Testis (tissue), 2 donors: ENCODE measurements at regions not wholly inside any gene's neighbourhood (a gene's known extent, or its start where the extent isn't known, plus 50 kb on each side); places are given as distances from the start of the nearest gene placed in this dataset.
"Not testable (repeated sequence)": the region's sequence is repeated elsewhere in the genome, so short reads cannot be mapped to it uniquely, and the experiment has no call there.

Experiments
- DNase-seq: peaks from one replicate; pipeline ENCODE4 v3.0.0-alpha.2; 2019
- H3K27ac ChIP-seq, 2 donors: fragments of 200-600 bp; sonication (generic); one replicate each; pipeline ENCODE4 v1.5.1; 2019
- H3K27me3 ChIP-seq: fragments of 200-600 bp; sonication (generic); one replicate; pipeline ENCODE4 v1.5.1; 2019
- H3K36me3 ChIP-seq: fragments of 200-600 bp; sonication (generic); one replicate; pipeline ENCODE4 v1.5.1; 2017; ENCODE audit warnings: low read depth; ENCODE audit errors: missing control alignments
- H3K4me1 ChIP-seq: fragments of 200-600 bp; sonication (generic); one replicate; pipeline ENCODE4 v1.5.1; 2019
- H3K4me3 ChIP-seq, 2 donors: fragments of 200-600 bp; sonication (generic); one replicate each; pipeline ENCODE4 v1.5.1; 2017 to 2019
- H3K9me3 ChIP-seq: fragments of 200-600 bp; sonication (generic); one replicate; pipeline ENCODE4 v1.5.1; 2017
- WGBS, 2 donors: methylation state at CpG; one replicate each; pipeline ENCODE4 v1.1.5; 2018; 5-methylcytosine and 5-hydroxymethylcytosine counted together
- intact Hi-C: fragments of 100-400 bp; cut with DNase I; formaldehyde crosslinking; loops from one replicate; pipeline ENCODE4 v1.15.1; 2023; ENCODE audit warnings: low total_unique reads

DNA sequence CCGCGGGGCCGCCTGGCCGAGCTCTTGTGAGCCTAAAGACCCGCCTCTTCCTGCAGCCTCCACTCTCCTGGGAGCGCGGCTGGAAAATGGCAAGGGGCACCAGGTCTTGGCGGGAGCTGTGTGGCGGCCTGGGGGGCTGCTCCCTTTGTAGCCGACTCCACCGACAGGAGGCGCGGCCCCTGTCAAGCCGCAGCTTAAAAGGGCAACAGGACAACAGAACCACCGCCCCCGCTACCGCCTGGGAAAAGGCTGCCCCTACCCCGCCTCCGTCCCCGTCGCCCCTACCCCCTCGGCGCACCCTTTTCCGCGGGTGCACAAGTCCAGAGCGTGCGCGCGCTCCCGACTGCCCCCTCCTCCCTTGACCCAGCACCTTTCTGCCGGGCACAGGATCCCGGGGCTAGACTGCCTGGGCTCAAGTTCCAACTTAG is 60.3 kb downstream of the GOLGA8K start:
- intact Hi-C loops, H3K27me3 ChIP-seq, H3K4me3 ChIP-seq, H3K27ac ChIP-seq, H3K4me1 ChIP-seq, H3K9me3 ChIP-seq, H3K36me3 ChIP-seq: not testable (repeated sequence)
- peak; percentile 13 for DNase-seq
- no CpG with 5 or more reads among the region's 32 CpGs for WGBS, 2 donors

DNA sequence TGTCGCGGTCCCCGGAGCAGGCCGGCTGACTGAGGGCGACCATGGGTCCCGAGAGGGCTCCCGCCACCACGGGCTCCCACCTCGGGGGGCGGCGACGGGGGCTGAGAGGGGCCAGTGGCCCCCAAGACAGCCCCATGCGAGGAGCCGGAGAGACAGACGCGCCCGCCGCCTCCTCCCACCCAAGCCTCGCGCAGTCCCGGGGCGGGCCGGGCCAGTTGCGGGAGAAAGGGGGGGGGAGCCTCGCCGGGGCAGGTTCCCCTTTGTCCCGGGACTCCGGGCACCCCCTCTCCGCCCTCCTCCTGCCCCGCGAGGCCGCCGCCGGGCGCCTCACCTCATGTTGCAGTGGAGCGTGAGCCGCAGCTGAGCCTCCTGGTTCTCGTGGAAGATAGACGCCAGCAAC is 60.8 kb downstream of the GOLGA8K start:
- H3K4me3 ChIP-seq, H3K36me3 ChIP-seq, H3K27ac ChIP-seq, H3K27me3 ChIP-seq, DNase-seq, intact Hi-C loops, H3K9me3 ChIP-seq, H3K4me1 ChIP-seq: not testable (repeated sequence)
- no CpG with 5 or more reads among the region's 39 CpGs for WGBS, 2 donors

DNA sequence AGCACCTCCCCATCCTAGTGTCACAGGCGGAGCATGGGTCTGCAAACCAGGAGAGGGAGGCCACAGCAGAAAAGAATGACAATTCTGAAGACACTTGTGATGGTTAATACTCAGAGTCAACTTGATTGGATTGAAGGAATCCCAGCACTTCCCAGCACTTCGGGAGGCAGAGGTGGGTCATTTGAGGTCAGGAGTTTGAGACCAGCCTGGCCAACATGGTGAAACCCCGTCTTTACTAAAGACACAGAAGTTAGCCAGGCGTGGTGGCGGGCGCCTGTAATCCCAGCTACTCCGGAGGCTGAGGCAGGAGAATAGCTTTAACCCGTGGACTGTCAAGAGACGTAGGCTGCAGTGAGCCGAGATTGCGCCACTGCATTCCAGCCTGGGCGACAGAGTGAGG is 61.6 kb downstream of the GOLGA8K start:
- H3K4me1 ChIP-seq, H3K27ac ChIP-seq, H3K9me3 ChIP-seq, H3K36me3 ChIP-seq, H3K27me3 ChIP-seq, intact Hi-C loops, H3K4me3 ChIP-seq, DNase-seq: not testable (repeated sequence)
- 38 to 53% methylated on average over 3 to 10 of the region's 12 CpGs for WGBS, 2 donors

DNA sequence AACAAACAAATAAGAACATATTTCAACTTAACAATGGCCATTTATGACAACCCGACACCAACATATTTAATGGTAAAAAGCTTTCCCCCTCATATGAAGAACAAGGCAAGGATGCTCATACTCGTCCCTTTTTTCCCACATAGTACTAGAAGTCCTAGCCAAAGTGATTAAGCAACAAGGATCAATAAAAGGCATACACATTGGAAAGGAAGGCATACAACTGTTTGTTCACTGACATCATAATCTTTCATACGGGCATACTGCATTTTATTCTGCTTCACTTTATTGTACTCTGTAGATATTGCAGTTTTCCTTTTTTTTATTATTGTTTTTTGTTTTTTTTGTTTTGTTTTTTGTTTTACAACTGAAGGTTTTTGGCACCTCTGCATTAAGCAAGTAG is 66.3 kb downstream of the GOLGA8K start:
- H3K27me3 ChIP-seq, DNase-seq, H3K9me3 ChIP-seq, H3K36me3 ChIP-seq, H3K4me3 ChIP-seq, intact Hi-C loops, H3K27ac ChIP-seq, H3K4me1 ChIP-seq: not testable (repeated sequence)
- WGBS, 2 donors = 71 to 89% methylated on average over 1 of the region's 3 CpGs

DNA sequence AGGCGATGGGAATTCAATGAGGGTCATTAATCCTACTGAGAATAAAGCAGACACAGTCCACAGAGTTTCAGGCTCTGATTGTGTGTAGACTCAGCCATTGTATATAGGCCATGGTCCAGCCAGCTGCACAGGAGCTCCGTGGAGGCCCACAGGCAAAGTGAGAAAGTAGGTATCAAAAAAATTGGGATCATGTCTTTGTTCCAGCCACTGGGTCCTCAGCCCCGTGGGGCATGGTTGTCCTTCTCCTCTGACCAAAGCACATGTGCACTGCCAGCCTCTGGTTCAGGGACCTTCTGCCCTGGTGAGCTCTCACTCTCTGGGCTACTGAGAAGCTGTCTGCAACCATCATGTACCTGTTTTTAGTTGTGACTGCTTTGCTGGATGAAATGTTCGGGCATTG is 79.7 kb downstream of the GOLGA8K start:
- H3K4me1 ChIP-seq, H3K27me3 ChIP-seq, H3K27ac ChIP-seq, DNase-seq, intact Hi-C loops, H3K36me3 ChIP-seq, H3K9me3 ChIP-seq, H3K4me3 ChIP-seq: not testable (repeated sequence)
- 94 to 96% methylated on average over 2 to 3 of the region's 4 CpGs for WGBS, 2 donors

DNA sequence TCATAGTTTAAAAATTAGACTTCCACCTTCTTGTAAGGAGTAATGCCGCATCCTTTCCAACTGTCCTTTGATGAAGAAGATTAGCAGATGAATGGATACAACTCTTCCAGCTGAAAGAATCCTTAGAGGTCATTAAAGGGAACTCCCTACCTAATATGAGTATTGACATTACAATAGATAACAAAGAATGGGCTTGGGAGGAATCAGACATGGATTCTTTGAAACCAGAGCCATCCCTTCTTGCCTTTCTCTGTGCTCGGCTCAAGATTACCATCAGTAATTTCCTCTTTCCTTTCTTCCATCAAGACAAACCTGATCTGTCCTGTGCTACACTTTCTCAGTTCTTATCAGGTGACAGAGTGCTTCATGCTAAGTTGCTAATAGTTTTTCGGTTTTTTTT is 83.8 kb downstream of the GOLGA8K start:
- 59 to 85% methylated on average over 2 of the region's 3 CpGs for WGBS, 2 donors
- H3K27me3 ChIP-seq, H3K27ac ChIP-seq, DNase-seq, H3K4me1 ChIP-seq, intact Hi-C loops, H3K9me3 ChIP-seq, H3K4me3 ChIP-seq, H3K36me3 ChIP-seq: not testable (repeated sequence)

DNA sequence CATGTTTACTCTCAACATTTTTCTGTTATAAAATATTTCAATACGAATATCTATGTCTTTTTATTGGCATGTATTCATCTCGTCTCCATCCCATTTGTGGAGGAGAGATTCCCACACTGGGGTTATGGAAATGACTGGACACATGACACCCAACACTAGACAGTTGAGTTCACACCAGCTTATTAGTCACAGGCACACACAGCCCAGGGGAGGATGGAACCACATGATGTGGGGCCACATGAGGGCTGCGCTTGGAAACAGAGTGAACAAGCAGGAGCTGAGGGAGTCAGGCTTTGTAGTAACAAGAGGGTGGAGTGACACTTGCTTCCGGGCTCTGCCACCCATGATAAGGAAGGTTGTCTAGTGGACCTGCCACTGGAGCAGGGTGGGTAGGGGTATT is 86.6 kb downstream of the GOLGA8K start:
- no CpG with 5 or more reads among the region's 4 CpGs for WGBS, 2 donors
- intact Hi-C loops = not testable (repeated sequence)

DNA sequence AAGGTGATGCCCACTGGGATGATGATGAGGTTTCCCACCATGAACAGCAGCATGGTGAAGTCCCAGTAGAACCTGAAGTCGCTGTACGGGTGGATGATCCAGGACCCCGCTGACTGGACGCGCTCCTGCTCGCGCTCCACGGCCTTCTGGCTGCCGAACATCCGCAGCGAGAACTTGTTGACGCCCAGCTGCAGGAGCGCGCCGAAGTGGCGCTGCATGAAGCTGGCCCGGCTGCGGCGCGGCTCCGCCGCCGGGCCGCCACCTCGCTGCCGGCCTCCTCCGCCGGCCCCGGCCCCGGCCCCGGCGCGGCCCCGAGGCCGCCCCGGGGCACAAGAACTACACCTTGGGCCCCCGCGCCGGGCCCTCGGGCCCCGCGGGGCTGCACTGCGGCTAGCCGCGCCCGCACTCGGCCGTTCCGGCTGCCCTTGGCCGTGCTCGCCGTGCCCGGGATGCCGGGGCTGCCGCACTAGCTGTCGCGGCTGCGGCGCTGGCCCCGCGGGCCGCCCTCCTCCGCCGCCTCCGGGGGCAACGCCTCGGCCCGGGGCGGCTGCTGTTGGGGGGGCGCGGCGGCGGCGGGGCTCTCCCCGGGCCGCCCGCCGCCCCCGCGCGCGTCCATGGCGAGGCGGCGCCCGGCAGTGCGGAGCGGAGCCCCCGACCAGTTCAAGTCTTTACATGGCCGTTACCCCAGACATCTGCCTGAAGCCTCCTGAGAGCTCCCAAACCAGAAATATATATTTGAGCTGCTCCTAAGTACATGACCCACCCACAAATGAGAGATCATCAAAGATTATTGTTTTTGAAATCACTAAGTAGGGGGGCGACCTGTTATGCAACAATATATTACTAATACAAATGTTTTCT is 87.8 kb downstream of the GOLGA8K start:
- H3K27ac ChIP-seq, H3K4me1 ChIP-seq, H3K9me3 ChIP-seq, H3K27me3 ChIP-seq, DNase-seq, intact Hi-C loops, H3K4me3 ChIP-seq, H3K36me3 ChIP-seq: not testable (repeated sequence)
- WGBS, 2 donors = 0% methylated on average over 4 of the region's 91 CpGs; no CpG with 5 or more reads in 1 of the 2 donors

More for the DNA sequence above, 86.6 kb downstream of the GOLGA8K start:
- H3K4me3 ChIP-seq, H3K4me1 ChIP-seq, H3K27me3 ChIP-seq, H3K9me3 ChIP-seq, H3K36me3 ChIP-seq, H3K27ac ChIP-seq, DNase-seq: not testable (repeated sequence)

DNA sequence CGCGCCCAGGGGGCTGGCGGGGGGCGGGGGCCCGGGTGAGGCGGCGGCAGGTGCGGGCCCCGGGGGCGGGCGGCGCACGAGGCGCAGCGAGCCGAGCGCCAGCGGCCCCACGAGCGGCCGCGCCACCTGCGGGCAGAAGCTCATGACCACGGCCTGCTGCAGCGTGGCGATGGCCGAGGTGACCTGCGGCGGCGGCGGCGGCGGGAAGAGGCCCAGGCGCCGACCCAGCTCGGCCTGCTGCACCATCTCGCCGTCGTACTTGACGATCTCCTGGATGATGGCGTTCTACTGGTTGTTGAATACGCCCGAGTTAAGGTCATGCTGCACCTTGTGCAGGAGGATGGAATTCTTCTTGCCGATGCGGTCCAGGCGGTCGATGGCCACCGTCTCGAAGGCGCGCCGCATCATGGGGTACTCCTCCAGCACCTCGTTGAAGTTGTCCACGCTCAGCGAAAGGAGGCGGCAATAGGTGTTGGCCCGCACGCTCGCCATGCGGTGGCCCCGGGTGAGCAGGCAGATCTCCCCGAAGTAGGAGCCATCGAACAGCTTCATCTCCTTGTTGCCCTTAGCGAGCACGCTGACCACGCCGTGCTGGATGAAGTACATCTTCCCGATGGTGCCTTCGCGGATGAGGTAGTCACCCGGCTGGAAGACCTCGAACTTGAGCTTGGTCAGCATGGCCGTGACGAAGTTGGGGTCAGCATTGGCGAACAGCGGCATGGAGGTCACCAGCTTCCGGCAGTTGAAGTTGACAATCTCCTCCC is 89.5 kb downstream of the GOLGA8K start:
- H3K36me3 ChIP-seq, intact Hi-C loops, H3K4me1 ChIP-seq, DNase-seq, H3K27ac ChIP-seq, H3K9me3 ChIP-seq, H3K4me3 ChIP-seq, H3K27me3 ChIP-seq: not testable (repeated sequence)
- WGBS, 2 donors = no CpG with 5 or more reads among the region's 77 CpGs

DNA sequence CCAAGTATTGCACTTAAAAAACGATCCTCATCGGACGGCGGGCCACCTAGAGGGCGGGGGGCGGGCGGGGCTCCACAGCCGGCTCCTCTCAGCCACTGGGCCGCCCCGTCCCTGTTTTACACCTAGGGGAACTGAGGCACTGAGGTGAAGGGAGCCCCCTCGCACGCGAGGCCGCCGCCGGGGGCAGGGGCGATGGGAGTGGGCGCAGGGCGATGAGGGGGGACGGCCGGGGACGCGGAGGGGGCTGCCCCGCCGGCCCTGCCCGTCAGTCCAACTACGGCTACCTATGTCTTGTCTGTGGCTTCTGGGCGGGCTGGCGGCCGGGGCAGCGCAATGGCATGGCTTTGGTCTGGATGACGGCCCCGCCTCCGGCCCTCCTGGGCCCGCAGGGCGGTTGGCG is 90.4 kb downstream of the GOLGA8K start:
- DNase-seq, H3K4me1 ChIP-seq, H3K27ac ChIP-seq, H3K36me3 ChIP-seq, H3K9me3 ChIP-seq, H3K27me3 ChIP-seq, H3K4me3 ChIP-seq, intact Hi-C loops: not testable (repeated sequence)
- 15% methylated on average over 10 of the region's 37 CpGs; no CpG with 5 or more reads in 1 of the 2 donors for WGBS, 2 donors

DNA sequence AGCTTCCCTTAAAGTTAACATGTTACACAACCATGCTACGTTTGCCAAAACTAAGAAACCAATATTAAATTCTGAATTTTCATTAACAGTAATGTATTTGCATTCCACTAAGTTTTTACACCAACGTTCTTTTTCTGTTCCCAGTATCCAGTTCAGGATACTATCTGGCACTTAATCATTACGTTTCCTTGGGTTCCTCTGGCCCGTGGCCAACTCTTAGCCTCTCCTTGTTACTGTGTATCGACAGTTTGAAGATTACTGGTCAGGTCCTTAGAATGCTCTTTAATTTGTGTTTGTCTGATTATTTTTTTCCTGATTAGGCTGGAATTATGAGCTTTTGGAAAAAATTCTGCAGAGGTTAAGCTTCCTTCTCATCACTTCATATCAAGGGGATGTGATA is 95.5 kb downstream of the GOLGA8K start:
- WGBS, 2 donors = 30 to 43% methylated on average over 5 of the region's 5 CpGs
- H3K4me1 ChIP-seq, H3K36me3 ChIP-seq, H3K4me3 ChIP-seq, H3K9me3 ChIP-seq, H3K27ac ChIP-seq, intact Hi-C loops, H3K27me3 ChIP-seq: not testable (repeated sequence)
- DNase-seq = peak; percentile 86

DNA sequence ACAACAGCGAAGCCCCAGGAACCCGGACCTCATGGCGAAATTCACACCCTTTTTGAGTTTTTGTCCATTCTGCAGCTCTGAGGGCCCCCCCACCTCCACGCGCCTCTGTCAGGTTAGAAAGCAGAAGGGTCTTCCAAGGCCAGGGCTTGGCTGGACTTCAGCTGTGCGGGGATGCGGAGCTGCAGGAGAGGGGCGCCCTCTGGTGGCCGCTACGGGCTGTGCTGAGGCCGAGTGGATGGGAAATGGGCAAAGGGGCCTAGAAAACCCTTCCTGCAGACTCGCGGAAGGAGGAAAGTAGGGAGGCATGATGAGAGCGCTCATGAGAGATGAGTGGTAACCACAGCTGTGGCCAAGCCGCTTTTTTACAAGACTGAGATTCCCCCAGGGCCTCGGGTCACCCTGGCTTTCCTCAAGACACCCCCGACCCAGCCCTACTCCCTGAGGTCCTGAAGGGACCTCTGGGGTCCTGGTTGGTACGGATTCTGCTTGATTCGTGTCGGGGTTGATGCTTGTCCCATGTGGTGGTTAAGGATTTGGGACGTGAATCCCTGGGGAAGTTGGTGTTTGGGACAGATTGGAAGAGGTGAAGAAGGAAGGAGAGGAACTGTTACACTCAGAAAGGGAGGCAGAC is 126.8 kb downstream of the GOLGA8K start:
- H3K4me3 ChIP-seq, DNase-seq, H3K4me1 ChIP-seq, intact Hi-C loops, H3K9me3 ChIP-seq, H3K36me3 ChIP-seq, H3K27me3 ChIP-seq, H3K27ac ChIP-seq: not testable (repeated sequence)
- WGBS, 2 donors = 80% methylated on average over 2 of the region's 21 CpGs; no CpG with 5 or more reads in 1 of the 2 donors
